GF-D8 (cell line): ENCODE measurements at regions not wholly inside any gene's neighbourhood (a gene's known extent, or its start where the extent isn't known, plus 50 kb on each side); places are given as distances from the start of the nearest gene placed in this dataset.

Source experiments
- DNase-seq: peaks from one replicate; lab custom pipeline; 2025; lab: John Stamatoyannopoulos, UW

DNA sequence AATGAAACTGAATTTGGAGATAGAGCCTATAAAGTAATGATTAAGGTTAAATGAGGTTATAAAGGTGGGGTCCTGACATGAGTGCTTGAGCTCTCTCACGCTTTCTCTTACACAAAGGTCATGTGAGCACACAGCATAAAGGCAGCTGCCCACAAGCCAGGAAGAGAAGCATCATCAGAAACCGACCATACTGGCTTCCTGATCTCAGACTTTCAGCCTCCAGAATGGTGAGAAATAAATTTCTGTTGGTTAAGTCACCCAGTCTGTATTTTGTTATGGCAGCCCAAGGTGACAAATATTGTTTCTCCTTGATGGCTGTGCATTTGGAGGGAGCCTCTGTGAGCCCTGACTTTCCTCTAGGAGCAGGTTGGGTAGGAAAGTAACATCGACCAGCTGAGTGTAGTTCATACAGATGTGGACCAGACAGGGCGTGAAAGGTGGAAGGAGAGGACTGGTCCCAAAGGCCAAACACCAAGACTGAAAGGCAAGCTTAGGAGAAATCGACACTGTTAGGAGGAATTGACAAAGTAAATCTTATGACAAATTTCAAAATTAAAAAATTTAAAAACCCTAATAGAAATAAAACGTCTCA, 97.6 kb upstream of the SLC38A2 start:
- DNase-seq: no peak

DNA sequence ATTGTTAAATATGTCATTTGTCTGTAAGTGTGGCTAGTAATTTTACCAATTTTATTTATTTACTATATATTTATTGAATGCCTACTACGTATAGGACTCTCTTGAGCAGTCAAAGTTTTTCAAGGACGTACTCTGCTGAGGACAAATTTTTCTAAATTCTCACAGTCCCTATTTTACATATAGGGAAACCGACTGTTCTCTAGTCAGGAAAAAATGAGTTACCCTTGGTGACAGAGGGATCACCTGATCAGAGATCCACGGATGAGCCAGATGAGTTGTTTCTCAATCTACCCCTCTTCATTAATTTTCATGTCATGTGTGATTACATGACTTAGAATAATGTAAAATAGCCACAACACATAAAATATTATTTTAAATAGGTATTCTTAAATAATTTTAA, 96.2 kb upstream of the SLC38A2 start:
- no peak for DNase-seq

DNA sequence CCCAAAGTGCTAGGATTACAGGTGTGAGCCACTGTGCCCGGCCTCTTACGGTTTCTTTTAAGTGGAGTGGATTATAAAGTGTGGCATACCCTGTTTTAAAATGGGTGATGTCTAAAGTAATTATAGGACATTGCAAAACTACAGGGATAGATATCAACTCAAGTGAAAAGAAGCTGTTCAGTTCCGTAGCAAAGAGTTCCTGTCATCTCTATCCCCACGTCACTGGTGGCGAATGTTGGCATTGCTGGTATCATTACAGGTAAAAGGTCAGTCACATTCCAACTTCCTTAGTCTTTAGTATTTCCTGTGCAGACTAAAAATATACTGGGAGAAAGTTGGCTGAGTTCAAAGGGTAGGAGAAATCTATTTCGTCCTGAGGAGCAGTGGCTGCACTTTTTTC, 95.6 kb upstream of the SLC38A2 start:
- no peak for DNase-seq

DNA sequence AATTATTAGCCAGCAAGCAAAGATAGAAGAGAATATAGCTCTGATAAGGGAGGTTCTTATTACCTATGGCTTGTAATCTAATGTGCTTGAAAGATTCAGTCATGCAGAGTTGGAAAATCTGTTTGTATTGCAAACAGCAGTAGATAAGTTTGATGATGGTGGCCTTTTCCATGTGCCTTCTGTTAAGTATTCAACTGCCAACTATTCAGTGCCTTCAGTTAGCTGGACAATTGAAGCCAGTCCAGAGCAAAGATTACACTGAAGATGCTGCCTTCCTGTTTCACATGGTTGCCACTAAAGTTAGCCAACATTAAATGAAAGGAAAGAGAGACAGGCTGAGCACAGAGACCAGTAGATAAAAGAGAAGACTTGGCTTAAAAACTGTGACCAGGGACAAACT, 92.7 kb upstream of the SLC38A2 start:
- no peak for DNase-seq

DNA sequence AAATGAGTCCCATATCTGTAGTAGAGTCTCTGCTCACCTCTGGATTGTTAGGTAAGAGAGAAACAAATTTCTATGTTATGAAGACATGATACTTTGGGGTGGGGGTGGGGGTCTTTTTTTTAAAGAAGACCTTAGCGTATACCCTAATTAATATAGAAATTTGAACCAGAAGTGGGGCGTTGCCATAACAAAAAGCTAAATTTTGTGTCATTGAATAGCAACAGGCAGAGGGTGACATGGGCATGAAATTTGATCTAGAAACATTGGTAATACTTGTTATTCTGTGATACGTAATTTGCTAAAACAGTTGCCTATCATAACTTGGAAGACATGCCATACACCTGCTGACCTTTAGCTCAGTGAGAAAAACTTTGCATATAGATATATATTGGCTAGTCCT, 92.3 kb upstream of the SLC38A2 start:
- DNase-seq: no peak

DNA sequence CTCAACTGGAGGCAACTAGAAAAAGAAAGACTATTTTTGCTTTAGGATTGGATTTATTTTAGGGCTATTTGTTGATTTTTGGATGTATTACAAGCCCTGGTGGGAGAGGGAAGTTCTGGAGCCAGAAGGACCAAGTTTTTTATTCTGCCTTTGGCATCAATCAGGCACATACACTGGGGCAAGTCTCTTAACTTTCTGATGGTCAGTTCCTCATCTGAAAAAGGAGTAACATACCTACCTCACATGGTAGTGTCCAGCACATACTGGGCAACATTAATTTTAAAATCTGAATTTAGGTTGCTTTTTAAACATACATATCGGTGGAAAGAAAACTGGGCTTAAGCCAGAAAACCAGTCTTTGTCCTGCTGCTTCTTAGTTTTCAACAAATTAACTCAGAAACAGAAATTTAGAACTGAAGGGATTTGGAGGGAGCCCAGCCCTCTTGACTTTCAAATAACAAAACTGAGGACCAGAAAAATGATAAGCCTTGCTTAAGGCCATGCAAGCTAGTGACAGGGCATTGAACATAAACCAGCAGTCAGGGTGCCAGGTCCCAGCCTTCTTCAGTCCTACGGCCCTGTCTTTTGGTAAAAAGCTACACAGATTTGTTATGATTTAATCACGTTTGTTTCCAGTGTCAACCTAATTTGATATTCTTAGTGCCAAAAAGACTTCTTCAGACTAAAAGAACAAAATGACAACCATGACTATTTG, 90.2 kb upstream of the SLC38A2 start:
- DNase-seq: no peak

DNA sequence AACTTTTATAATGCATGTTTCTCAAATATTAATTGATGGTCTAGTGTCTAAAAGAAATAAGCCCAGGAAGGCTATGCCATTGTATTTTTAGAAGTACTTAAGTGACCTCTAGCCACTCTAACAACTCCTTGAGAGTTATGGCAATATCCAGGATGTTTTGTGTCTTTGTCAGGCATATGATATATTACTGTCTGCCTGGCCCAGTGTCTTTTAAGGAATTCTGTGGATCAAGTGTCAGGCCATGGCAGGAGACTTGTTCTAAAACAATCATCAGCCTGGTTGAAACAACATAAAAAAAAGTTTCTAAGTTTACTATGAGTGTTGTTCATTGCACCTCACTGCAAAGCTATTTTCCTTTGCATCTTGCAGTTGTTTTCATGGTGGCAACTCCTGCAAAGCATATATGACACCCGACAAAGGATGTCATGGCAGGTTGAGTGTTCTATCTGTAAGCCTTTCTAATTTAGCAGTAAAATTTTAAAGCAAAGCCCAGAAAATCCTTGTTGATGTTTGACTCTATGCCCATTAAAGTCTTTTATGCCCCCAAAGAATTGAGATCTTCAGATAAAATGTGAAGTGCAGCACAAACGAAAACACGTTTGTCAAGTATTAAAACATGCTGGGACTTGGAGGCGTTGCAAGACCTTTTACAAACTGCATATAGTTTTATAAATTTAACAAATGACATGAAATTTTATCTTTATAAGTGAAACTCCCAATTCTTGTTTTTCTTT, 89.5 kb upstream of the SLC38A2 start:
- DNase-seq: no peak

DNA sequence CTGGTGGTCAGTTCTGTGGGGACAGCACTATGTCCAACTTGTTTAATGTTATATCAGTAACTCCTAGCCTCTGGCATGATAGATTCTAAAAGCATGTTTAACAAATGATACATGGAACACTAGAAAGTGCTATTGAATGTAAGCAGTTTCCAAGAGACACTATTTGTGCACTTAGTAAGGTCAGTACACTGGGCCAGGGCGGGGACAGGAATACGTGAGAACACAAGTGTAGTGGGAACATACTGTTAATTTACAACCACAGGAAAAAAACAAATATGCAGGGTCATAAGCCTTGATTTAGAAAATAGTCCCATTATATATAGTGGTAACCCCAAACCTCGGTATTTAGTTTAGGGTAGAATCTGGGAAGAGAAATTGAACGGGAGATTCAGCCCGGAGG, 88.9 kb upstream of the SLC38A2 start:
- no peak for DNase-seq

DNA sequence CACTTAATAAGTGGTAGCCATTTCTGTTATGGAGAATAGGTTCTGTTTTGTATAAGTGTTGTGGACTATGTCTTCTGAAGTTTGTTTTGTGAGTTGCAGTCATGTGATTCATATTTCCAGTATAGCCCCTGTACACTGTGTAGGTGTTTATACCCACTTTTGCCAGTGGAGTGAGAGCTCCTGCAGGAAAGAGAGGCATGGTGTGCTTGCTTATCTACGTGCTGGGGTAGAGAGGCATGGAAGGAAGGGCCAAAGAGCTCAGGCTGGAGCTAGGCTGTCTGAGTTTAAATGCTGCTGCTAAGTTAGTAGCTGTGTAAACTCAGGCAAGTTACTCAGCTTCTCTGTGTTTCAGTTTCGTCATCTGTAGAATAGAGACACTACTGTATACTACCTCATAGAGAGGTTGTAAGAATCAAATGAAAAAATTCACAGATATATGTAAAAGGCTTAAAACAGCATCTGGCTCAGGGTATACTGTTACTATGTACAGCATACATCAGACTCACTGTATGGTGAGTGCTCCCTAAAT, 88.2 kb upstream of the SLC38A2 start:
- no peak for DNase-seq

DNA sequence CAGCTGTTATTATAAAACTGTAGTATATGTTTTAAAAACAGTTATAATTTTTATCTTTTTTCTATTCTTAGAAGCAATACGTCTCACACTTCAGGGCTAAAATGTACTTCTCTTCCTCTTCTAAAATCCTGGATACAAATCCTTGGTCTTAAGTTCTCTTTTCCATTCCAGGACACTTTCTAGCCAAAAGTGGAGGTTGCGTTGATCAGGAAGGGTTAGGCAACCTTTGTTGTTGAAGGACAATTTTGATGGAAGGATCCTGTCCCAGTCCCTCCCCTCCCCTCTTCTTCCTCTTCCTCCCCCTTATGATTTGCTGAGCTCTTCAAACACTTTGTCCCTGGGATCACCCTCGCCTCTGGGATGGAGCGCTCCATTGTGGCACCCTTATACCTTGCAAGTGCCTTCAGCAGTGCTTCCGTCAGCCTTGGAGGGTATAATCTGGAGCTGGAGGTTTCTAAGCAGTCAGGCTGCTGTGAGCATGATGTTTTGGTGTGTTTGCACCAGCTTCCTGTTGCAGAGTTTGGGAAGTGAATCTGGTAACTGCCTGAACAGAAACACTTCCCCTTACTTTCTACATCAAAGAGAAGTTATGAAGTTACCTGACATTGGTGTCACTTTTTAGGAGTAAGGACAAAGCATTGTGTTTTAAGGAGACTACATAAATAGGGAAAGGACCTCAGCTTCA, 87.4 kb upstream of the SLC38A2 start:
- peak; percentile 84 for DNase-seq

DNA sequence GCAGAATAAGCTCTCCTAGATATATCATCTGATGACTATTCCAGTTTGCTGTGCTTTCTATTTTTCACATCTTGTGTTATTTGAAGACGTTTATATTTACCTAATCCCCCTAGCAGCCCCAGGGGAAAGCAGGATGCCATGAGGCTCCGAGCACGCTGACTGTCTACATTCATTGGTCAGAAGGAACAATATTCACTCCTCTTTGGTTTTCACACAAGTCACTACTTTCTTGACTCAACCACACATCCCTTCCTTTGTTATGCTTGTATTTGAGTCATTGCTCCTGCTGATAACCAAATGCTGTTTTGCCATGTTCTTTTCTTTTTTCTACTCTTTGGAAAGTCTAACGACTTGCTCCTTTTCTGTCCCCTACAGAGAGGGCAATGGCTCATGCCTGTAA, 86.5 kb upstream of the SLC38A2 start:
- no peak for DNase-seq

DNA sequence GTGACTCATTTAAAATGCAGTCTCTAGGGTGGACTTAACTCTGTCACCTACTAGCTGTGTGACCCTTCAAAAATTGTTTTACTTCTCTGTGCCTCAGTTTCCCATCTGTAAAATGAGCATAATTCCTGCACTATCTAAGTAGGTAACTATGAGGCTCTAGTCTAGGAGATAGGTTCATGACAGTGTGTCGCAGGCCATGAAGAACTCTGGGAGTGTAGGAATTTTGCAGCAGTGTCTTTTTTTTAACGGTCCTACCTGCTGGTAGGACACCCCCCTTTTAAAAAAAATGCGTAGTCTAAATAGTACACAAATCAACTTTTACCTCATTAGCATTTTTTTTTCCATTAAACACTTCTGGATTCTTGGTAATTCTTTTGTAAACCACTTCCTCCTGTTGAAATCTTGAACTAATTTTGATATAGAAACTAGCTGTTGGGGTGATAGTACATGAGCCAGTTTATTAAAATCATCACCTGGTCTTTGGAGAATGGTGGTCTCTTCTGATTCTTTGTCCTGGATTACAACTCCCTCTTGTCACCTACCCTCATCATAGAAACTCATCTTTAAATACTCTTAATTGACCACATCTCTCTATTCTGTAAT, 86.0 kb upstream of the SLC38A2 start:
- DNase-seq: peak; percentile 56

DNA sequence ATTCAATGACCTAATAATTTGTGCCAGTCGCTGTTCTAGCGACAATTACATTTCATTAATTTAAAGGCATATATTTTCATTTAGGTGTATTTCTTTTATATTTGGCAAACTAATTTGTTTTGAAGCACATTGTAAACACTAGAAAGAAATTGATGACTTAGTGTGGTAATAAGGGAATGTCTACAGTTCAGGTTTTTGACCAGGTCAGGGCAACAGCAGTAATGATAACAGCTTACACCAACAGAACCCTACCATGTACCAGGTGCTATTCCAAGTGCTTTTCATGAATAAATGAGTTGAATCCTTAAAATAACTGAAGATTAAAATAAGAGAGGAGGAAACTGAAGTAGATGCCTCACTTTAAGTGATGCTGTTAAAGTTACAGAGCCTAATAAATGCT, 85.4 kb upstream of the SLC38A2 start:
- DNase-seq: no peak

DNA sequence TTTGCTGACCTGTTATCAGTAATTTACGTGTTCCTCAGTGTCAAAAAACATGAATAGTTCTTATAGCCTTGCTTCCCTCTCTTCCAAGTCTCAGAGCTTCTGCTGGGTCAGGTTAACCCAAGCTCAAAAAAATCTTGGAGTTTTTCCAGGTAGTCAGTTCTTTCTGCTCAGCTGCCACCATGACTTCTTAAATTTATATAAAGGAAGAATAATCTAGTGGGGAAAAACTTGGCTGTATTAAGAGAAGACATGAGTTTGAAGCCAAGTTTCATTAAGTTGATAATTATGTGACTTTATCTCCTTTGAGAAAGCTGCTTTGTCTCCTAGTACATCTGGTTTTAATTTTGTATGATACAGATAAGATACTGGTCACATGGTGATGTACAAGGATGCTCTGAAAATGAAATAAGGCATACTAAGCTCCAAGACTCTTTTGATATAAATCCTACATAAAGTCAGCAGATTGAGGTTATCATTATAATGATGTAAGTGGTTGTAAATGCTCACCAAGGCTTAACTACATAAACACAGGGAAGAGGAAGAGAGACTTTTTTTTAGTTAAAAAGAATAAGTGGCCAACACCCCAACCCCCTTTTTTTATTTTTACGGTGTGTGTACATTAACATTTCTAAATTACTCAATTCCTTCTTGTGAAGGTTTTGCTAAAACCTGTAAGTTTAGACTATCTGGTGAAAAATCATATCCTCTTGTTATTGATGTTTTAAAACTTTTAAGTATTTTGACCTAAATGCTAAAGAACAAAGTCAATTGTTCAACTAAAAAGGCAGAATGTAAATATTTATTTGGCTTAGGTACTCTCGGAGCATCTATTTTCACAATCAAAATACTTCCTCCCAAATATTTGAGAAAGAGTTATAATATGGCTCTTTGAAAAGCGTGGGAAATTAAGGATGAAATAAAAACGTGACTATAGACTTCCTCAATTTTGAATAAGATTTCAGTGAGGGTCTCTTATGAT, 84.1 kb upstream of the SLC38A2 start:
- DNase-seq: no peak

DNA sequence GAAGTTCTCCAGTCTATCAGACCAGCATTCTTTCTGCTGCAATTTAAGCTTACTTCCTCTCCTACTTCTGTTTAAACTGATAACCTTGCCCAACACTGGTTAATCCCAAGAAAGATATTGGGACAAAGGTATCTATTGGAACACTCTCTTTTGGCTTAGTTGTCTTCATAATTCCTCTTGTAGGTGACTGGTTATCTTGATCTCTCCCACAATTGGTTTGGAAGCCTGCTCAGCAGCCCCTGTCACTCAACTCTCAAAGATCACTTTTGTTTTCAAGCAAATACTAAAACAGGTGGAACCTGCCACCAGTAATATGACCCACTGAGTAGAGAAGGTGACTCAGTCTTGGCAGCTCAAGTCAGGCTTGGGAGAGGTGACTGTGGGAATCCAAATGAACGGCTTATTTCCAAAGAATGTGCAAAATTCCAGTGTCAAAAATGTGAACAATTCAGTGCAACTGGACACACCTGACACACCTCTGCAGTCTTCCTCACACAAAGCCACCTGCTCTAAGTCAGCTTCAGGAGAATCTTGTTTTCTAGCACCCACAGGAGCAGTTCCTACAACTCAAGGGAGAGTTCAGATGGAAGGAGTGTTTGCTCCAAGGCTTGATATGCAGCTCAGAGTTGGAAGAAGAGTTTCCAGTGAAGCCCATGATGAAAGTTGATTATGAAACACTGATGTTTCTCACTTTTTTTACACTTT, 83.2 kb upstream of the SLC38A2 start:
- no peak for DNase-seq

DNA sequence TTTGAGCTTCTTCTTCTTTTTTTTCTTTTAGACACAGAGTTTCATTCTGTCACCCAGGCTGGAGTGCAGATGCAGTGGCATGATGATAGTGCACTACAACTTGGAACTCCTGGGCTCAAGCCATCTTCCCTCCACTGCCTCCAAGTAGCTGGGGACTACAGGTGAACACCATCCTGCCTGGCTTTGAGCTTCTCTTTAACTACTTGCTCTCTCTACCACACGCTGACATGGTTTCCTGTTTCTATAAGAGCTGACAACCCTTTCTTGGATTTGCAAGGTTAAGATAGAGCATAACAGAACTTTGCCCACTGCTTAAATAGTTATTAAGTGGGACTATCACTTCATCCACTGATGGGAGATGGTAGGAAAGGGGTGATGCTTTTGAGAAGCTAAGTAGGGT, 82.4 kb upstream of the SLC38A2 start:
- no peak for DNase-seq

DNA sequence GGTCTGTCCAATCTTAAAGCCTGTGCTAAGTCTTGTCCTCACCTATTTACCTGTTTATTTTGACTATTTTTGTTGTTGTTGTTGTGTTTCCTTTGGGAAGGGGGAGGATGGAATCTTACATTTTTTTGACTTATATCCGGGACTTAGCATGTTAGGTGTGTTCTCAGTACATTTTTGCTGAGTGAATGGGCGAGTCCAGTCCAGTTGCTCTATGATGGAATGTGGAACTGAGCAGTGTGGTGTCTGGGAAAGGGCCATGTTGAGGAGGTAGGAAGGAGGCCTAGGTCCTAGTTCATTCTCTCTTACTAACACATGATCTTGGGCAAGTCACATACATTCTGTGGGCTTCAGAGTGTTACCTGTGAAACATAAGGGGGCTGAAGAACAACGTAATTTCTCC, 80.9 kb upstream of the SLC38A2 start:
- DNase-seq: no peak

DNA sequence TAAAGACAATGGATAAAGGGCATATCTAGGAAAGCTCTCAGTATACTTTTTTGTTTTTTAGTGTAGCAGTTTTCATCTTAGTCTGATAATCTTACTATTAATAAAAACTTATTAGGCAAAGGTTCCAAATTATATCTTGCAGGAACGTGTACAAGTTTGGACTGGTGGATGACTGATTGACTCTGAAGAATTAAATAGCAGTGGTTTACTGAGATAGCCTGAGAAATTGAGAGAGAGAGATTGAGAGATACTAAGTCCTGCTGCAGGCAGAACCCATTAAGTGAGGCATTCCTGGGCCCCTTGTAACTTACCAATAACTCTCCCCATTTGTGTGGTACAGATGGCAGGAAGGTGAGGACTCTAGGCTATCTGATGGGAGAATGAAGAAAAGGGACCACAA, 80.2 kb upstream of the SLC38A2 start:
- no peak for DNase-seq

DNA sequence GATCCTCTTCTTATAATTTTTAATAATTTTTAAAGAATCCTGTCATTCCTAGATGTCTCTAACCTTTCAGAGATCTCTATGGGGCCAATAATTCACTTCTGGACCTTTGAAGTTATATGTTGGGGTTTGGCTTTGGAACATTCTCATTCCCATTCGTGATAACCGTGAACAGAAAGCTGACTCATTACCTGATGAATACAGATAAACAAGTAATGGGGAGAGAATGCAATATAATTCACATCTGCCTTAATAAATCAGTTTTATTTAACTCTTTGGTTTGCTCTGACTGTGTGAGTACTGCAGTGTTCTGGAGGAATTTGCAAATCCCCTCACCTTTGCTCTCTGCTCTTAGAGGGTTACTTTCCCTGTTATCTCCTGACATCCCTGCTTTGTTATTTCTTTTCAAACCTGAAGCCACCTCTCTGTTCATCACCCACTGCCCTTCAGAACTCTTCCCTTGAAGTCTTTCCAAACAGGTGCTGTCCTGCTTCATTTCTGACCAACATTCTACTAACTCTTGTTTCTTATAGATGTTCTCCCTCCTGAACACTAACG, 79.6 kb upstream of the SLC38A2 start:
- no peak for DNase-seq
